SW480 (cell line): ENCODE measurements at regions not wholly inside any gene's neighbourhood (a gene's known extent, or its start where the extent isn't known, plus 50 kb on each side); places are given as distances from the start of the nearest gene placed in this dataset.
A peak's percentile ranks its signal among the peaks of the same experiment; 100 is the strongest.

Source experiments
- DNase-seq: peaks from one replicate; pipeline ENCODE4 v3.0.0-alpha.2; 2016; ENCODE audit warnings: low spot score

DNA sequence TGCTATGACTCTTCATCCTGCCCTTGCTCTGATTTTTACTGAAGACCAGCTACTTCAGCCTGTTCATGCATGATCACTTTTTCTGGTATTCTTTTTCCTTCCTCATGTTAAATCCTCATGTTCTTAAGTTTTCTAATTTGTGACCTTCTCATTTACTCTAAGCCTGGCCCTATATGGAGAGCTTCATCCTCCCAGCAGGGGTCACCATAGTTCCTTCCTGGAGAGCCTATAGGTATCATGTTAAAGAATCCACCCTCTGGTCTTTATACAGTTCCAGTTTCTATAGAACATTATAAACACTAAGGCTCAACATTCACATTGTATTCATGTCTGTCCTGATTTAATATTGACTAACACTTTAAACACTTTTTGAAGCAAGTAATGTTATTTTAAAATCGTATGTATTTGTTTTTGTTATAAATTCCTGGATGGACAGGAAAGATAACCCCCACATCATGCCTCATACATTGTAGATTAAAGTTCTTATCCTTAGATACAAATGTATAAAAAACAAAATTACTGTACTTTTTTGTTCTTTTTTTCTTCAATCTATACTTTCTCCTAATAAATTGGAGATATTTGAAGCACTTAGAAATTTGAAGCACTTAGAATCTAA, 53.8 kb upstream of the OTUD4 start:
- peak; percentile 73 for DNase-seq

DNA sequence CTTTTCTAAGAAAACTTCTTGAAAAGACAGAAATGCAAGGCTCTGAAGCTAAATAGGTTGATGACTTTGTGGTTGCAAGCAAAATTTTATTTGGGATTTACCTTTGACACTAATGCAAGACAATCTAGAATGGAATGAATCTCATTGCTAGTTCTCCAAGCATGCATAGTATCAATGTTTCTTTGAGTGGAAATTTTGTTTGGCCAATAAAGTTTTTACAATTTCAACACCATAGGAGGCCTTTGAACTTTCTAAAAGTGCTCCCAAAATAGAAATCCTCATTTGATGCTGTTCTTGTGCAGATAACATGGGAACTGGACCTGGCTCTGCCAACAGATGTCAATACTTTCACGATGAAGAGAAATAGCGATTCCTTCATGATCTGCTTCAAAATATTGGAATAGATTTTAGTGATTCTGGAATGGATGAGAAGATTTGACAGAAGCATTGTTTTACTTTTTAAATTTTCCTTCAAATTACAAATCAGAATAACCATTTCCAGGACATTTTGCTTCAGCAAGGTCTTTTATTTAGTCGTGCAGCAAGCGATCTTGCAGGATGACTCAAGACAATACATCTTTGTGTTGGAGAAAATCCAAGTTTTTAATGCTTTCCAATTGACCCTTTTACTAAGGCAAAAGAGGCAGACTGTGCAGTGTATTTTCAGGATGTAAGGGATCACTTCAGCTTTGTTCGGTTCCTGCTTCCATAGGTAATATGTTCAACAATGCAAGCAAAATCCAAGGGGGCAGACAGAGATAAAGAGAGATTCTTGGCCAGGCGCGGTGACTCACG, 51.7 kb upstream of the OTUD4 start:
- no peak for DNase-seq

GRCh38 chr4:145230726-145231125, 50.3 kb upstream of the OTUD4 start:
- DNase-seq, result no peak
